MM.1S (cell line): ENCODE measurements at regions not wholly inside any gene's neighbourhood (a gene's known extent, or its start where the extent isn't known, plus 50 kb on each side); places are given as distances from the start of the nearest gene placed in this dataset.

ENCODE experiments used
- CTCF ChIP-seq: fragments of 300-600 bp; sonication (generic); IDR thresholded peaks from 2 replicates; pipeline ENCODE4 v1.5.1; 2016; ENCODE audit warnings: antibody characterized with exemption, low read length, mixed read lengths
- EZH2 ChIP-seq: fragments of 300-600 bp; sonication (generic); optimal IDR thresholded peaks from 2 replicates; pipeline ENCODE3; 2017; ENCODE audit warnings: low read depth, mild to moderate bottlenecking, antibody characterized with exemption, low read length, mixed read lengths

GRCh38 chr12:28980436-28980835 lies 168.6 kb upstream of the FAR2 start:
- TF ChIP-seq CTCF, result no peak
- TF ChIP-seq EZH2, result no peak
